ENCODE measurements at regions not wholly inside any gene's neighbourhood (a gene's known extent, or its start where the extent isn't known, plus 50 kb on each side); places are given as distances from the start of the nearest gene placed in this dataset.

DNA sequence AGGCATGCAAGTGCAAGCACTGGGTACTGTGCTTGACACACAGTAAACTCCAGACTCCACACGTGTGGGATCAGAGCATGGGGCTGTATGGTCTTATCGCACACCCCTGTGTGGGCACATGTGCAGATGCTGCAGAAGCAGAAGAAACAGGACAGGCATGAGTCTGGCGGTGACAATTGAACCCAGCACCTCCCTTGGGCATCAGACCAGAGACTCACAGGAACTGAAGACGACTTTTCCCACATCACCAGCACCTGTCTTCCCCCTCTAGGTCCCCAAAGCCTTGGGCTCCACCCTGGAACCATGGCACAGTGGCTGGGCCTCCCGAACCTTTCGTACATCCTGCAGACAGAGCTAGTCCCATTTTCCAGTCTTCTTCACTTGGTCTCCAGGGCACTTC lies 126.4 kb upstream of the CDH5 start:
- H3K4me1 ChIP-seq, result no peaks in the 10 kb centered on the region
- no peak overlapping the region for H3K27ac ChIP-seq
- H3K9me3 ChIP-seq, result peaks cover 0 to 10% (median 8%) of the 10 kb centered on the region in 4 donors
- no peaks in the 10 kb centered on the region for H3K27me3 ChIP-seq
- no peak for DNase-seq
- H3K36me3 ChIP-seq, result no peaks in the 10 kb centered on the region
- H3K4me3 ChIP-seq, result no peak overlapping the region
- 81 to 90% (median 86%) methylated on average over 5 to 6 of the region's 6 CpGs for WGBS, 5 donors
- intact Hi-C loops (cut with DNase I; ENCODE audit: low total_unique reads), result no loop called here
- TF ChIP-seq POLR2A (IDR thresholded peaks at IDR 0.05) (no peak), POLR2AphosphoS5 (IDR thresholded peaks at IDR 0.05) (no peak)
- TF ChIP-seq, protein P1, sequence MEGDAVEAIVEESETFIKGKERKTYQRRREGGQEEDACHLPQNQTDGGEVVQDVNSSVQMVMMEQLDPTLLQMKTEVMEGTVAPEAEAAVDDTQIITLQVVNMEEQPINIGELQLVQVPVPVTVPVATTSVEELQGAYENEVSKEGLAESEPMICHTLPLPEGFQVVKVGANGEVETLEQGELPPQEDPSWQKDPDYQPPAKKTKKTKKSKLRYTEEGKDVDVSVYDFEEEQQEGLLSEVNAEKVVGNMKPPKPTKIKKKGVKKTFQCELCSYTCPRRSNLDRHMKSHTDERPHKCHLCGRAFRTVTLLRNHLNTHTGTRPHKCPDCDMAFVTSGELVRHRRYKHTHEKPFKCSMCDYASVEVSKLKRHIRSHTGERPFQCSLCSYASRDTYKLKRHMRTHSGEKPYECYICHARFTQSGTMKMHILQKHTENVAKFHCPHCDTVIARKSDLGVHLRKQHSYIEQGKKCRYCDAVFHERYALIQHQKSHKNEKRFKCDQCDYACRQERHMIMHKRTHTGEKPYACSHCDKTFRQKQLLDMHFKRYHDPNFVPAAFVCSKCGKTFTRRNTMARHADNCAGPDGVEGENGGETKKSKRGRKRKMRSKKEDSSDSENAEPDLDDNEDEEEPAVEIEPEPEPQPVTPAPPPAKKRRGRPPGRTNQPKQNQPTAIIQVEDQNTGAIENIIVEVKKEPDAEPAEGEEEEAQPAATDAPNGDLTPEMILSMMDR (IDR thresholded peaks at IDR 0.05), result no peak

DNA sequence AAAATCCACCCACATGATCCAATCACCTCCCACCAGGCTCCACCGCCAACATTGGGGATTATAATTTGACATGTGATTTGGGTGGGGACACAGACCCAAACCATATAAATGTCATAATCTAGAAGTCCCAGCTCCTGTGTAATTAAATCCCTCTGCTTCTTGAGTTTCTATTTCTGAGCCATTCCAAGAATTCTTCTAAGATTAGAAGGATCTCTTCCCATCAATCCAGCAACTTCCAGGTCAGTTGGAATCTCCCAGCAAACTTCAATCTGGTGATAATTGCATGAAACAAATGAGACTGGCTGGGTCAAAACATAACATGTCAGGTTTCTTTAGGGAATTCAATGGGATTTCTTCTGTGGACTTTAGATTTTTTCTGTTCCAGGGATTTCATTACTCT lies 127.8 kb upstream of the CDH5 start:
- Histone ChIP-seq H3K9me3 (peaks cover 0 to 10% (median 8%) of the 10 kb centered on the region in 4 donors), H3K27ac (no peak overlapping the region), H3K4me3 (no peak overlapping the region), H3K27me3 (no peaks in the 10 kb centered on the region), H3K36me3 (no peaks in the 10 kb centered on the region), H3K4me1 (no peaks in the 10 kb centered on the region)
- DNase-seq, result no peak
- TF ChIP-seq EP300 (IDR thresholded peaks at IDR 0.05) (no peak), POLR2AphosphoS5 (IDR thresholded peaks at IDR 0.05) (no peak), POLR2A (IDR thresholded peaks at IDR 0.05) (no peak)
- TF ChIP-seq, protein P1 (IDR thresholded peaks at IDR 0.05), result no peak
- WGBS, 5 donors, result 90 to 94% (median 93%) methylated on average over 1 of the region's 1 CpG
- intact Hi-C loops (cut with DNase I; ENCODE audit: low total_unique reads), result no loop called here

DNA sequence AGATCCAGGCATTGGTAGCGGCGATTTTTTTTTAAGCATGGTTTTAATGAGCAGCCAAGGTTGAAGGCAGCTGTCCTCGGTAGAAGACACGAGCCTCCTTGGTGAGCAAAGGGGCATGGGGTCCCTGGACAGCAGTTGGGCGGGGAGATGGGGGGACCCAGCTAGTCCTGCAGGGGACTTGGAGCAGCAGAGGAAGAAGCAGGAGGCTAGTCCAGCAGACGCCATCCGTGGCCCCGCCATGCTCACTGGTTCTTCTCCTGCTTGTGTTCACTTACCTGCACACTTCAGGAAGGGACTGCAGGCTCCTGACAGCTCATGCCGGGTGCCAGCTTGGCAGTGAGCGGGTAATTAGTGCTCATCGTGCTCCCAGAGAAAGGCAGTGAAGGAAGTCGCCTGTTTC lies 130.2 kb upstream of the CDH5 start:
- no peak for TF ChIP-seq POLR2AphosphoS5 (IDR thresholded peaks at IDR 0.05)
- TF ChIP-seq, protein P1 (IDR thresholded peaks at IDR 0.05), result no peak
- no peak for TF ChIP-seq POLR2A (IDR thresholded peaks at IDR 0.05)
- TF ChIP-seq EP300 (IDR thresholded peaks at IDR 0.05), result no peak
- peaks cover 0 to 4% (median 0%) of the 10 kb centered on the region in 3 donors for H3K27me3 ChIP-seq
- WGBS, 5 donors, result 81 to 85% (median 84%) methylated on average over 11 to 12 of the region's 12 CpGs
- intact Hi-C loops (cut with DNase I; ENCODE audit: low total_unique reads), result no loop called here
- no peaks in the 10 kb centered on the region for H3K4me1 ChIP-seq
- no peak overlapping the region for H3K27ac ChIP-seq
- H3K36me3 ChIP-seq, result no peaks in the 10 kb centered on the region
- no peak overlapping the region for H3K4me3 ChIP-seq
- H3K9me3 ChIP-seq, result peaks cover 0 to 10% (median 8%) of the 10 kb centered on the region in 4 donors
- DNase-seq, result no peak

DNA sequence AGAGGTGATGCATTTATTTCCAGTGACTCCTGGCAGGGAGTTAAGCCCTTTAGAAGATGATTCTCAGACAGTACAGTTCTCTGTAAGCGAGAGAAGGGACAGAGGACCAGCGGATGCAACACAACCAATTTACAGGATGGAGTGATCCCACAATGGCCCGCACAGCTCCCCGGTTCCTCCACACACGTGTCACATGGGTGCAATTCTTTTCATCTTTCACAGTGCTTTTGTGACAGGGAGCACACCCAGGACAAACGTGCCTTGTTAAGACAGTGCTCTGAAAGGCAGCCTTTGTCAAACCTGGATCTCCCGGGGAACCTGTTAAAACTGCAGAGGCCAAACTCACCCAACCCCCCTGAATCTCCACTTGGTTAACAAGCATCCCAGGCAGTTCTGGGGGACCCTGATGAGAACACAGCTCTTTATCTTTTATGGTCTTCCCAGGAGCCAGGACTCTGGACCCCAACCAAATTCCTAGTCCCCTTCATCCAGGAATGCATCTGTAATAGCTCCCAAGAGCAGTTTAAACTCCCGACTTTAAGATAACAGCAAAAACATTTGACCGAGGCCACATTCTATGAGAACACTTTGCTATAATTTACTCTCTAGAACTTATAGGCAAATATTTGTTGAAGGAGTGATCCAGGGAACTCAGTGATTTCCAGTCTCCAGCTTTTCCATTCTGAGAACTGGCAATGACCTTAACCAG lies 134.9 kb upstream of the CDH5 start:
- peaks cover 0 to 14% (median 0%) of the 10 kb centered on the region in 4 donors for H3K4me1 ChIP-seq
- H3K4me3 ChIP-seq, result no peak overlapping the region
- no peaks in the 10 kb centered on the region for H3K36me3 ChIP-seq
- no peak for TF ChIP-seq EP300 (IDR thresholded peaks at IDR 0.05)
- no peak for TF ChIP-seq POLR2A (IDR thresholded peaks at IDR 0.05)
- TF ChIP-seq POLR2AphosphoS5 (IDR thresholded peaks at IDR 0.05), result no peak
- TF ChIP-seq, protein P1 (IDR thresholded peaks at IDR 0.05), result no peak
- intact Hi-C loops (cut with DNase I; ENCODE audit: low total_unique reads), result no loop called here
- H3K27ac ChIP-seq, result no peak overlapping the region
- no peak for DNase-seq
- H3K27me3 ChIP-seq, result peaks cover 0 to 15% (median 0%) of the 10 kb centered on the region in 3 donors
- WGBS, 5 donors, result 57 to 72% (median 63%) methylated on average over 9 of the region's 9 CpGs
- no peaks in the 10 kb centered on the region for H3K9me3 ChIP-seq
